MM.1S (cell line): ENCODE measurements at regions not wholly inside any gene's neighbourhood (a gene's known extent, or its start where the extent isn't known, plus 50 kb on each side); places are given as distances from the start of the nearest gene placed in this dataset.

ENCODE experiments used
- DNase-seq: peaks from one replicate; pipeline ENCODE4 v3.0.0-alpha.2; 2015
- H2AFZ ChIP-seq: fragments of 300-600 bp; sonication (generic); 2 replicates; pipeline ENCODE4 v1.6.0; 2016; ENCODE audit warnings: antibody characterized with exemption, low read length
- H3F3A ChIP-seq: fragments of 300-600 bp; sonication (generic); 2 replicates; pipeline ENCODE4 v1.6.1; 2016; ENCODE audit warnings: mild to moderate bottlenecking, antibody characterized with exemption, low read length, moderate library complexity, mixed read lengths; ENCODE audit not compliant: insufficient read depth
- H3K27ac ChIP-seq: fragments of 300-600 bp; sonication (generic); 2 replicates; pipeline ENCODE4 v1.5.1; 2016; ENCODE audit warnings: mild to moderate bottlenecking, low read length
- H3K27me3 ChIP-seq: fragments of 300-600 bp; sonication (generic); replicated peaks from 2 replicates; pipeline ENCODE4 v1.6.0; 2016; ENCODE audit warnings: low read length; ENCODE audit not compliant: insufficient read depth
- H3K36me3 ChIP-seq: fragments of 300-600 bp; sonication (generic); replicated peaks from 2 replicates; pipeline ENCODE4 v1.6.1; 2016; ENCODE audit warnings: mild to moderate bottlenecking, low read length, mixed read lengths; ENCODE audit not compliant: insufficient read depth
- H3K4me1 ChIP-seq: fragments of 300-600 bp; sonication (generic); 2 replicates; pipeline ENCODE4 v1.6.1; 2016; ENCODE audit warnings: low read length, mixed read lengths
- H3K4me2 ChIP-seq: fragments of 300-600 bp; sonication (generic); 2 replicates; pipeline ENCODE4 v1.6.0; 2016; ENCODE audit warnings: low read depth, low read length
- H3K4me3 ChIP-seq: fragments of 300-600 bp; sonication (generic); 2 replicates; pipeline ENCODE4 v1.5.1; 2016; ENCODE audit warnings: low read length, mixed read lengths
- H3K79me2 ChIP-seq: fragments of 300-600 bp; sonication (generic); 2 replicates; pipeline ENCODE4 v1.6.1; 2016; ENCODE audit warnings: mixed run types, low read length, mixed read lengths
- H3K9ac ChIP-seq: fragments of 300-600 bp; sonication (generic); 2 replicates; pipeline ENCODE4 v1.6.1; 2016; ENCODE audit warnings: low read length, mixed read lengths
- H3K9me2 ChIP-seq: fragments of 300-600 bp; sonication (generic); replicated peaks from 2 replicates; pipeline ENCODE4 v1.6.1; 2016; ENCODE audit warnings: mild to moderate bottlenecking, low read length, mixed read lengths; ENCODE audit not compliant: insufficient read depth
- H3K9me3 ChIP-seq: fragments of 300-600 bp; sonication (generic); replicated peaks from 2 replicates; pipeline ENCODE4 v1.6.1; 2016; ENCODE audit warnings: mild to moderate bottlenecking, low read length, mixed read lengths; ENCODE audit not compliant: insufficient read depth
- H4K20me1 ChIP-seq: fragments of 300-600 bp; sonication (generic); 2 replicates; pipeline ENCODE4 v1.6.1; 2016; ENCODE audit warnings: mild to moderate bottlenecking, low read length, moderate library complexity, mixed read lengths; ENCODE audit not compliant: insufficient read depth
- EZH2 ChIP-seq: fragments of 300-600 bp; sonication (generic); optimal IDR thresholded peaks from 2 replicates; pipeline ENCODE3; 2017; ENCODE audit warnings: low read depth, mild to moderate bottlenecking, antibody characterized with exemption, low read length, mixed read lengths
- EZH2phosphoT487 ChIP-seq: fragments of 300-600 bp; sonication (generic); IDR thresholded peaks from 2 replicates; pipeline ENCODE4 v1.6.1; 2018; ENCODE audit warnings: antibody characterized with exemption, low read length
- TF ChIP-seq, protein P1 (sequence below): fragments of 300-600 bp; sonication (generic); IDR thresholded peaks from 2 replicates; pipeline ENCODE4 v1.5.1; 2016; ENCODE audit warnings: antibody characterized with exemption, low read length, mixed read lengths

- no peaks in the 10 kb centered on the region for H3K9me2 ChIP-seq
- no peaks in the 10 kb centered on the region for H3K79me2 ChIP-seq
- H3K9ac ChIP-seq = no peak overlapping the region
- no peaks in the 10 kb centered on the region for H3F3A ChIP-seq
- DNase-seq = no peak
- no peak overlapping the region for H2AFZ ChIP-seq
- no peaks in the 10 kb centered on the region for H4K20me1 ChIP-seq
- TF ChIP-seq EZH2phosphoT487 = no peak
- TF ChIP-seq EZH2 = no peak
- TF ChIP-seq, protein P1, sequence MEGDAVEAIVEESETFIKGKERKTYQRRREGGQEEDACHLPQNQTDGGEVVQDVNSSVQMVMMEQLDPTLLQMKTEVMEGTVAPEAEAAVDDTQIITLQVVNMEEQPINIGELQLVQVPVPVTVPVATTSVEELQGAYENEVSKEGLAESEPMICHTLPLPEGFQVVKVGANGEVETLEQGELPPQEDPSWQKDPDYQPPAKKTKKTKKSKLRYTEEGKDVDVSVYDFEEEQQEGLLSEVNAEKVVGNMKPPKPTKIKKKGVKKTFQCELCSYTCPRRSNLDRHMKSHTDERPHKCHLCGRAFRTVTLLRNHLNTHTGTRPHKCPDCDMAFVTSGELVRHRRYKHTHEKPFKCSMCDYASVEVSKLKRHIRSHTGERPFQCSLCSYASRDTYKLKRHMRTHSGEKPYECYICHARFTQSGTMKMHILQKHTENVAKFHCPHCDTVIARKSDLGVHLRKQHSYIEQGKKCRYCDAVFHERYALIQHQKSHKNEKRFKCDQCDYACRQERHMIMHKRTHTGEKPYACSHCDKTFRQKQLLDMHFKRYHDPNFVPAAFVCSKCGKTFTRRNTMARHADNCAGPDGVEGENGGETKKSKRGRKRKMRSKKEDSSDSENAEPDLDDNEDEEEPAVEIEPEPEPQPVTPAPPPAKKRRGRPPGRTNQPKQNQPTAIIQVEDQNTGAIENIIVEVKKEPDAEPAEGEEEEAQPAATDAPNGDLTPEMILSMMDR = no peak
- no peaks in the 10 kb centered on the region for H3K27me3 ChIP-seq
- no peaks in the 10 kb centered on the region for H3K36me3 ChIP-seq
- no peak overlapping the region for H3K4me2 ChIP-seq
- no peaks in the 10 kb centered on the region for H3K9me3 ChIP-seq
- no peak overlapping the region for H3K4me3 ChIP-seq
- peaks cover 45% of the 10 kb centered on the region for H3K4me1 ChIP-seq
- H3K27ac ChIP-seq = no peak overlapping the region
Measured at GRCh38 chr15:70246623-70247220, 149.0 kb upstream of the TLE3 start.

DNA sequence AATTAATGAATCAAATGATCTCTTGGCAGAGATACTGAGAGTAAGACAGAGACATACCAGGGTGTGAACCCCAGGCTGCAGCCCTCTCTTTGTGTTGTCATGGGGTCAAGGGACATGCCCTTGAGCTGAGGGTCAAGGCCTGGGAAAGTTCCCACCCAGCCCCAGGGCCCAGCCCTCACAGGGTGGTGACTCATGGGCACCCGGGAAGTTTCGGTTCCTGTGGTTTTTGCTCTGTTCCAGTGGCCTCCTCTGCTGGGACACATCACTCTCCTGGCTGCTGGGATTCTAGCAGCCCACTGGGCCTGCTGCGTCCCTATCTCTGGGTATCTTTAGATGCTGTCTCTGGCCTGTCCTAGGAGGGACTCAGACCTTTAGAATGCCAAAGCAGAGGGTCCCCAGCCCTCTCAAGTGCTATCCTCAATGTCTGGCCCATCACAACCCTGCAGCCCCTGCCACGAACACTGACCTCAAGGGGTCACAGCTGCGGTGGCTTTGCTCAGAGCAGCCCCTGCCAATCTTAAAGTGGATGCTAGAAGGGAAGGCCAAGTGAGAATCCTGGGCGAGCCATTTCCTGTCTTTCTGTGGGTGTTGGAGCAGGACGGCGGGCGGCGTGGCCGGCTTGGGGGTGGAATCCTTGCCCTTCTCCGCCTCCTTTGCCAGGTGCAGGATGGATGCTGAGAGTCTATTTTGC lies 148.4 kb upstream of the TLE3 start:
- Histone ChIP-seq H3K4me2 (no peak overlapping the region), H3K27ac (no peak overlapping the region), H3F3A (no peaks in the 10 kb centered on the region), H3K9me3 (no peaks in the 10 kb centered on the region), H2AFZ (no peak overlapping the region), H3K4me1 (peaks cover 38% of the 10 kb centered on the region), H3K36me3 (no peaks in the 10 kb centered on the region), H3K79me2 (no peaks in the 10 kb centered on the region), H4K20me1 (no peaks in the 10 kb centered on the region), H3K4me3 (no peak overlapping the region), H3K9ac (no peak overlapping the region), H3K9me2 (no peaks in the 10 kb centered on the region), H3K27me3 (no peaks in the 10 kb centered on the region)
- DNase-seq = no peak
- TF ChIP-seq EZH2phosphoT487 (no peak), EZH2 (no peak)
- TF ChIP-seq, protein P1 = no peak

GRCh38 chr15:70244978-70245542 lies 147.3 kb upstream of the TLE3 start:
- no peaks in the 10 kb centered on the region for H3K79me2 ChIP-seq
- DNase-seq = no peak
- no peak overlapping the region for H2AFZ ChIP-seq
- H3K4me1 ChIP-seq = peaks cover 43% of the 10 kb centered on the region
- H3K36me3 ChIP-seq = no peaks in the 10 kb centered on the region
- no peaks in the 10 kb centered on the region for H3K9me2 ChIP-seq
- H3F3A ChIP-seq = no peaks in the 10 kb centered on the region
- no peaks in the 10 kb centered on the region for H3K27me3 ChIP-seq
- no peaks in the 10 kb centered on the region for H3K9me3 ChIP-seq
- H3K27ac ChIP-seq = no peak overlapping the region
- no peaks in the 10 kb centered on the region for H4K20me1 ChIP-seq
- TF ChIP-seq EZH2 (no peak), EZH2phosphoT487 (no peak)
- TF ChIP-seq, protein P1 = no peak
- no peak overlapping the region for H3K9ac ChIP-seq
- H3K4me3 ChIP-seq = no peak overlapping the region
- H3K4me2 ChIP-seq = no peak overlapping the region
